ENCODE measurements at regions not wholly inside any gene's neighbourhood (a gene's known extent, or its start where the extent isn't known, plus 50 kb on each side); places are given as distances from the start of the nearest gene placed in this dataset.
"Not testable (repeated sequence)": the region's sequence is repeated elsewhere in the genome, so short reads cannot be mapped to it uniquely, and the experiment has no call there.

DNA sequence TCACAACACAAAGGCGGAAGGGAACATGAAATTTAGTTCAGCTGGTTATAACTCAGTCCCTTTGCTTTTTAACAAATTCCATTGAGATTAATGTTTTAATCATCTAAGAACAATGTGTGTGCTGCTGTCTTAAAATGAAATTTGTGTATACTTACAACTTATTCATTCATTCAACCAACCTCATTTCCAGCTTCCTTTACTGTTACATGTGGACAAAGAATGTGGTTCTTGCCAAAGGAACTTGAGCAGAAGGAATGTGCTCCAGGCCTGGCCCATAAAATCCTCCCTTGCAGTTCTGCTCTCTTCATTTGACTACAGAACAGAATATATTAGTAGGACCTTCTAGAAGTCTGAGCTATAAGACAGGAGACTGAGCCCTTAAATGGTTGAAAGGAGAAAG lies 176.8 kb upstream of the GLRA2 start:
- no peak for DNase-seq (ENCODE audit: low read depth in 3 of 3, low spot score in 1 of 3)

DNA sequence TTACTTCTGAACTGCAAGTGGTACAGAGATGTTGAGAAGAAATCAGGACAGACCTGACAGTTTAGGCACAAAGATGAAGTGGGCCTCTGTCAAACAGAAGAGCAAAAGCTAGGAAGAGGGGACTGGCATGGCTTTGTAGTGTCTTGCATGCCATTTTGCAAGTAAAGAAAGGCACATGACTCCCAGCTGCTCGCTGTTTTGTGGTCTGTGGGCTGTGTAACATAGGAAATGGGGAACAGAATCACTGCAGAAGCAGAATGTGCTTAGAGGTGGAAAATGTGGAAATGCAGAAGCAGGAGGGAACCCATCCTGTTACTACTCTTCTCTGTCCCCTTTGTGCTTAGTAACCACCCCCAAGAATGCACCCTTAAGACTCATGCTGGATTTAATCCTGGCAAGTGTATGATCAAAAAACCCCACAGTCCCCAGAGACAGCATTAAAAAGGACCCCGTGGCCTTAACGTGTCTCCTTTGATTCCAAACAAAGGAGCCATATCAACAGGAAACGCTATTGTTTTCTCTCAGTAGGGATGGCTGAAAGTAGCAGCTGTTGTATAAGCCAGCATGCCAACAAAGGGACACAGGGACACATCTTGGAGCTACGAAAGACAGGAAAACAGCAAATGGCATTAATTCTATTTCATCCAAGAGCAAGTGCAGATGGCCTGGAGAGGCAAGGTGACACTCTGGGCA lies 177.6 kb upstream of the GLRA2 start:
- no peak for DNase-seq (ENCODE audit: low read depth in 3 of 3, low spot score in 1 of 3)

DNA sequence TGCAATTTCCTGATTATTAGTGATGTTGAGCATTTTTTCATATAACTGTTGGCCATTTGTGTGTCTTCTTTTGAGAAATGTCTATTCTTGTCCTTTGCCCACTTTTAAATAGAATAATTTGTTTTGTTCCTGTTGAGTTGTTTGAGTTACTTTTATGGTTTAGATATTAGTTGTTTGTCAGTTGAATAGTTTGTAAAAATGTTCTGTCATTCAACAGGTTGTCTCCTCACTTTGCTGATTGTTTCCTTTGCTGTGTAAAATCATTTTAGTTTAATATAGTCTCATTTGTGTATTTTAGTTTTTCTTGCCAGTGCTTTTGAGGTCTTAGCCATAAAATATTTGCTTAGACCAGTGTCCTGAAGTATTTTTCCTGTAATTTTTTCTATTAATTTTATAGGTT lies 181.8 kb upstream of the GLRA2 start:
- no peak for DNase-seq (ENCODE audit: low read depth in 3 of 3, low spot score in 1 of 3)

DNA sequence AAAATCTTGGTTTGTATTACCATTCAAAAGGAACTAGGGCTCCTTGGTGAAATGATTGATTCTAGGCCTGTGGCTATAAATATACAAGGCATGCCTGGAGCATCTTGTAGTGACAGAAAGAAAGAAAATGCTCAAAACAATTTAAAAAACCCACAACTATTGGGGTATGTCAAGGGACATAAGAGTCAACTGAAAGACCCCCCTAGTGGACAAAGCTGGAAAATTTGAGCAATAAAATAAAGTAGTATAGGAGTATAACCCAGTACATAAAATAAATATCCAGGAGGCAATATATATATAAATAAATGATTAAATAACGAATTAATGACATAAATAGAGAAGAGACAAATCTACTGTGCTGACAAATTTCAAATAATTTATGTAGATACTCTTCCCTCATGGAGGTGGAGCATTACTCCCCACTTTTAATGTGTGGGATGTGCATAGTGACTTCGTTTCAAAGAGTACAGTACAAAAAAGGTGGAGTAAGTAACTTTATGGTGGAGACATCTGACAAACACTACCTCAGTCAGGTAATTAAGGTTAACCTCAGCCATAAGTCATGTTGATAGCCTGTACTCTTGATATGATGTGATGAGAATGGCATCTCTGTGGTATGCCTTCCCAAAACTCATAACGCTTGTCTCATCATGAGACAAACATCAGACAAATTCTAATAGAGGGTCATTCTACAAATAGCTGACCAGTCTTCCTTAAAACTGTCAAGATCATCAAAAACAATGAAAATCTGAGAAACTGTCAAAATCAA lies 185.0 kb upstream of the GLRA2 start:
- DNase-seq (ENCODE audit: low read depth in 3 of 3, low spot score in 1 of 3), result no peak

DNA sequence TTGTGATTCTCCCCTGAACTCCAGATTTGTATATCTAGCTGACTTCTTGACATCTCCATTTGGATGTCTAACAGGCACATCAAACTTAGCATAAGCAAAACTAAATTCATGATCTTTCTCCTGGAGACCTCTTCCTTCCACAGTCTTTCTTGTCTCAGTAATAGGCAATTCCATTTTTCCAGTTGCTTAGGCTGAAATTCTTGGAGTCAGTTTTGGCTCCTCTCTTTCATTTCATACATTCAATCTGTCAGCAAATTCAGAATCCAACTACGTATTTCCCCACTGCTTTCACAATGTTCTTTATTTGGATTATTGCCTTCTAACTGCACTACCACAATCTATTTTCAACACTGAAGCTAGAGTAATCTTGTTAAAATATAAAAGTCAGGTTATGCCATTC lies 219.9 kb upstream of the GLRA2 start:
- no peak for DNase-seq (ENCODE audit: low read depth in 3 of 3, low spot score in 1 of 3)

DNA sequence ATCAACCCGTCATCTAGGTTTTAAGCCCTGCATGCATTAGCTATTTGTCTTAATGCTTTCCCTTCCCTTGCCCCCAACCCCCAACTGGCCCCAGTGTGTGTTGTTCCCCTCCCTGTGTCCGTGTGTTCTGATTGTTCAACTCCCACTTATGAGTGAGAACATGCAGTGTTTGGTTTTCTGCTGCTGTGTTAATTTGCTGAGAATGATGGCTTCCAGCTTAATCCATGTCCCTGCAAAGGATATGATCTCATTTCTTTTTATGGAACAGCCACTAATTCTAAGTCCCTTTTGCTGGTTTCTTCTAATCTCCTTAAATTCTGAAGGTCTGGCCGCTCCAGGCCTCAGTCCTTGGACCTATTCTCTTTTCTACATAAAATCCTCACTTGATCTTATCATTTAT lies 220.4 kb upstream of the GLRA2 start:
- DNase-seq (ENCODE audit: low read depth in 3 of 3, low spot score in 1 of 3), result not testable (repeated sequence)

DNA sequence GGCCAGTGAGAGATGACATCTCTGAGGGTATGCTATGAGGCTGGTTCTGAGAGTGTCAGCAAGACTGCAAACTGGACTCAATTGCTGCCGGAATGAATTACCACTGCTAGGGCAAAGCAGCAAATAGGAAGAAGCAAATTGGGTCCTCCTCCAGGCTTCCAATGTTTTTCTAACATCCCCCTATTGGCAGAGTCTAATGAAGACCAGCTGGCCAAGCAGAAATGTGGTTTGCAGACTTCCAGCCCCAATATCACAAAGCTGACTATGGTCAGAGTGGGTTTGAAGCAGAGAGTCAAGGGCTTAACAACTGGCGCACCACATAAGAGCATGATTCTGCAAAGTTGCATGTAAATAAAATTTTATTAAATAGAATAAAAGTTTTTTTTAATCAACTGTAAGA lies 225.4 kb upstream of the GLRA2 start:
- no peak for DNase-seq (ENCODE audit: low read depth in 3 of 3, low spot score in 1 of 3)

DNA sequence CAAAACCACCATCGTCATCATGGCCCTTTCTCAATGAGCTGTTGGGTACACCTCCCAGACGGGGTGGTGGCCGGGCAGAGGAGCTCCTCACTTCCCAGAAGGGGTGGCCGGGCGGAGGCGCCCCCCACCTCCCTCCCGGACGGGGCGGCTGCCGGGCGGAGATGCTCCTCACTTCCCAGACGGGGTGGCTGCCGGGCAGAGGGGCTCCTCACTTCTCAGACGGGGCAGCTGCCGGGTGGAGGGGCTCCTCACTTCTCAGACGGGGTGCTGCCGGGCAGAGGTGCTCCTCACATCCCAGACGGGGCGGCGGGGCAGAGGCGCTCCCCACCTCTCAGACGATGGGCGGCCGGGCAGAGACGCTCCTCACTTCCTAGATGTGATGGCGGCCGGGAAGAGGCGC lies 226.8 kb upstream of the GLRA2 start:
- not testable (repeated sequence) for DNase-seq (ENCODE audit: low read depth in 3 of 3, low spot score in 1 of 3)

DNA sequence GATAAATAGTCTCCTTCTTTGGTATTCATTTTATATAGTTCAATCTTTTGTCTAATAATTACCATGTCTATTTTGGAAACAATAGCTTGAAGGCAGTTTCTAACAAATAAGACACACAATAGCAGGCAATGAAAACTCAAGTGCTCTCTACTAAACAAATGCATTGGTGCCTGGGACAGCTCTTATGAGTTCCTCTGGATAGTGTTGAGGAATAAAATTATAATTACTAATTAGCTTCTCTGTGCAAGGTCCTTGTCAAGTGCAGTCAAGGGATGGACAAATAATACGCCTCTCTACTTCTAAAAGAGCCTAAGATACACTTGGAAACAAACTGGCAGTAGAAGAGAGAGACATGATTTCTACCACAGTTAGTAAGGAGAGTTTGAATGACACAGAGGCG lies 229.0 kb upstream of the GLRA2 start:
- no peak for DNase-seq (ENCODE audit: low read depth in 3 of 3, low spot score in 1 of 3)

DNA sequence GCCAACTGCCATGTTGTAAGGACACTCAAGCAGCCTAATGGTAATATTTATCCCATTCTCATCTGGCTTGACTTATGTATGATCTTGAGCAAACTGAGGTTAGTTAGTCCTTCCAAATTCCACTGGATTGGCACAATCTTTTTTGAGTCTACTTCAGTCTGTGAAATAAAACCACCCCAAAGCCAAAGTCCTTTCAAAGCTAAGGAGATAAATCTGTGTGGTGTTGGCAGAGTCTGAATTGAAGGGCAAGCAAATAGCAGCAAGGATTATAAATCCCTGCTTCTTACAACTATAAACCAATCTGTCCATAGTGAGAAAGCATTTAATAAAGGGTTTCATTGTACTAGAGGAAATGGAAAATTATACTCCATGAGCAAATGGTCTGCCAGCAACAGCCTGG lies 233.9 kb upstream of the GLRA2 start:
- no peak for DNase-seq (ENCODE audit: low read depth in 3 of 3, low spot score in 1 of 3)

DNA sequence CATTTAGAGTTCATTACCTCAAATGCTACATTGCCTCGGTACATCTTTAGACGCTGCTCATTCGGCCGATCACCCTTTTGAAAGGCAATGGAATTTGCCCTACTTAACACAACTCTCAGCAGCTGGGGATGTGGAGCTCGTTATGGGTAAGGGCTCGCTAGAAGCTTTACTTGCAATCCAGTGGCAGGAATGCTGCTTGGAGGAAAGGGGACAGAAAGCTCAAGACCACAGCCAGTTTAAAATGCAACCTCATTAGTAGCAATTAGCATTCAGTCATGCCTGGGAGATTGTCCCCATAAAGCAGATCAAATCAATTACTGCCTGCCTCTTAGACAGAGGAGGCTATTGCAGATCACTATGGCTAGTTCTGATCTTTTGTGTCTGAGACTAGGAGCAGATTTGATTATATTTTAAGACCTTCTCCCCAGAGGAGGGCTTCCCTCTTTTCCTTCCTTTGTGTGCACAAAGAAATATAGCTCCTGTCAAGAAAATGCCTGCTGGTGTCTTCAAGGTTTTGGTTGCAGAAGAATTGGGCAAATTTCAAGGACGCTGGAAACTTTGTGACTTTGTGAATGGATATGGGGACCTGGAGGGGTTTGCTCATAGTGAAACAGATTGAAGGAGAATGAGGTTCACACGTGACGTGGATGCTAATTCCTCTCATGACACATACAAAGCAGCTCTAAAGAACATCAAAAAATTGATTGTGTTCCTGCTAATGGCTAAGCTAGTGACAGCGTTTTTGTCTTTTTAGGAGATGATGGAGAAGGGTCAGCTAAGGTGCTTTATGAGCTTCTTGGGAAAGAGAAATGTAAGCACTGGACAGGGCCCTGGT lies 237.5 kb upstream of the GLRA2 start:
- no peak for DNase-seq (ENCODE audit: low read depth in 3 of 3, low spot score in 1 of 3)

DNA sequence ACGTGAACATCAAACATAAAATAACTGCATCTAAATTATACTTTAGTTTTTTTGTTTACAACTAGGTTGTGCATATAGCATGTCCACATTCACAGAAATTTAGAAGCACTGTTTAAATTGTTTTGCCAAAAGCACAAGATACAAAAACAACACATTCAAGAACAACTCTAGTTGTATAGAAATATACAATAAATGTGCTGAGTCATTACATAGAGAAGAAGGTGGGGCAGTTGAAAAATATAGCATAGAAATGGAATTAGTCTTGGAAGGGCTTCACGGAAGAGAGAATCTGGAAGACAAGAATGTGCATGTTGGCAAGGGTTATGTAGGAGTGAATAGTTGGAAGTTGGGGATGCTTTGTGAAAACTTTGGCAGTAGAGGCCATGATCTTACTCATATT lies 239.0 kb upstream of the GLRA2 start:
- no peak for DNase-seq (ENCODE audit: low read depth in 3 of 3, low spot score in 1 of 3)

DNA sequence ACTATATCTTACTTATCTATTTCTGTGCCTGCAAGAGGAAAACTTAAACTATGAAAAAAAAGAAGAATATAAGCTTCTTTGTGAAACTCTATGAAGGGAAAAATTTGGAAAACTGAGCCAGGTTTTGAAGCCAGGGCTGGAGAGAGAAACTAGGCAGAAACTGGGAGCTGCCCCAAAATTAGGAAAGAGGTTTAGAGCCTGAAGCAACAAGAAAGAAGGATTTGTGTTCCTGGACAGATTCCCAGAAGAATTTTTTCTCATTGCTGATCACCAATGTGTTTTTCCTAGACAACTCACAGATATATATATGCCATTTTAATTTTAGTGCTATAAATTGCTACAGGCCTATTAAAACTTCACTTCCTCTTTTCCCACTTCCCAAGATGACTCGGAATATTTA lies 245.0 kb upstream of the GEMIN8 start:
- DNase-seq (ENCODE audit: low read depth in 3 of 3, low spot score in 1 of 3), result no peak

DNA sequence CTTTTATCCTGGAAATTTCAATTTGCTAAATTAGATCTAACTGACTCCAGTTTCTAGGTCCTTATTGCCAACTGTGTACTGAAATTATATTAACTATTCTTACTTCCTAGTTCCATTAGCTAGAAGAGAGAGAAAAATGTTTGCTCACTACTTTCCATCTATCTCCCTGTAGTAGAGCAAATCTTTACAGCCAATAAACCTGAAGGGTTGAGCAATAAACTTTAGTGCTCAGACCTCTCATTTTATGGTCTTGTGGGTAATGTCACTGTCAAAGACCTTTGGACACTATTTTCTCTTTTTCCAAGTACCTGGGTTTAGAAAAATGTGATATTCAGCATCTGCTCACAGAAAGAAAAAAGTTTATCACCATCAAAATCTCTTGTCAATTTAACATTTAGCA lies 237.5 kb upstream of the GEMIN8 start:
- no peak for DNase-seq (ENCODE audit: low read depth in 3 of 3, low spot score in 1 of 3)

DNA sequence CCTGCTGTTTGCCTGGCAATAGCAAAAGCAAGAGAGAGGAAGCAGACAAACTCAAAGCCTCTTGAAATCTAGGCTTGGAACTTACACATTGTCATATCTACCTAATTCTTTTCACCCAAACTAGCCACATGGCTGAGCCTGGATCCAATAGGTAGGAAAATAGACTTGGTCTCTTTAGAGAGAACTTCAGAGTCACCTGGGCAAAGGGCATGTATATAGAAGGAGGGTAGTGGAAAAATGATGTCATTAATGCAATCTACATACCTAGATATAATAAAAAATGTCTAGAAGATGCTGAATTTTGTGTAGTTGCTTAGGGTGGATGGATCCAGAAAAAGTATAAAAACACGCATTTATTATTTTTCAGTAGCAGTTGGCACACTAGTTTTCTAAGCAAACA lies 237.0 kb upstream of the GEMIN8 start:
- no peak for DNase-seq (ENCODE audit: low read depth in 3 of 3, low spot score in 1 of 3)

DNA sequence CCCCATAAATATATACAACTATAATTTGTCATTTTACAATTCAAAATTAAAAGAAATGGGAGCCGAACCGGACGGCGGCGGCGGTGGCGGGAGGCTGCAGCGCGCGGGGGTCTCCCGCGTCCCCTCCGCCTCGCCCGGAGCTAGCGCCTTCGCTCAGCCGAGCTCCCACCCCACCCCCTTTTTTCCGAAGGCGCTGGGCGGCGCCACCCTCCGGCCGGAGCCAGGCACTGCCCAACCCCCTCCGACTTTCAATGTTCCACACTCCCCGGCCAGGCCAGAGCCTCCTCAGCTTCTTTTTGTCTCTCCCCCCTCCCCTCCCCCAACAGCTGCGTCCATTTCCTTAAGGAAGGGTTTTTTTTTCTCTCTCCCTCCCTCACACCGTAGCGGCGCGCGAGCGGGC lies 214.1 kb upstream of the GEMIN8 start:
- DNase-seq (ENCODE audit: low read depth in 3 of 3, low spot score in 1 of 3), result no peak

DNA sequence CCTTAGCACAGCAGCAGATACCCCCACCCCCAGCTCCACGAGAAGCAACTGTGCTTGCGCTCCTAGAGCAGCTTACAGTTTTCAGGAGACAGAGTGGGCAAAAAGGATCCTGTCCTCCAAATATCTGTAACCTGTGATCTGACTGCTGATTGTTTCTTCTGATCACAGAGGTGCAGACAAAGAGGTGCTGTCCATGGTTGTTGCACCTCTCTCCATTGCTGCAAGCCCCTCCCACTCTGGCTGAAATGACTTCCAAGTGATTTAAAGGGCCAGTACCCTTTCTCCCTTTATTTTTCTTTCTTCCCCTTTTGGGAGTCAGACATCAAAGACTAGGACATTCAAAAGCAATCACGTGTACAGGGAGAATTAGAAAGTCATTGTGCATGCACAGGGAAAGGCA lies 205.3 kb upstream of the GEMIN8 start:
- no peak for DNase-seq (ENCODE audit: low read depth in 3 of 3, low spot score in 1 of 3)

DNA sequence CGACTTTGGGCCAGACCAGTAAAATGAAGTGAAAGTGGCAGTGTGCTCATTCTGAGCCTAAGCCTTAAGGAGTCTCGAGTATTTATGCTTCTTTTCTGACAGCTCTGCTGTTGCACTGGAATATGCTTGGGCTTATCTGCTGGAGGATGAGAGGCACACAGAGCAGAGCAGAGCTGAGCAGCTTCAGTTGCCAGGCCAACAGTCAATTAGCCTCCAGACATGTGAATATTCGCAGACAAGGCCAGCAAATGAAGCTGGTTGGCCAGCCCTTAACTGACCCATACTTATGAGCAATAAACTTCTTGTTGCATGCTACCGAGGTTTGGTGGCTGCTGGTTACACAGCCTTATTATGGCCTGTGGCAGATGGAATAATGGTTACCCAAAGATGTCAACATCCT lies 203.0 kb upstream of the GEMIN8 start:
- no peak for DNase-seq (ENCODE audit: low read depth in 3 of 3, low spot score in 1 of 3)

DNA sequence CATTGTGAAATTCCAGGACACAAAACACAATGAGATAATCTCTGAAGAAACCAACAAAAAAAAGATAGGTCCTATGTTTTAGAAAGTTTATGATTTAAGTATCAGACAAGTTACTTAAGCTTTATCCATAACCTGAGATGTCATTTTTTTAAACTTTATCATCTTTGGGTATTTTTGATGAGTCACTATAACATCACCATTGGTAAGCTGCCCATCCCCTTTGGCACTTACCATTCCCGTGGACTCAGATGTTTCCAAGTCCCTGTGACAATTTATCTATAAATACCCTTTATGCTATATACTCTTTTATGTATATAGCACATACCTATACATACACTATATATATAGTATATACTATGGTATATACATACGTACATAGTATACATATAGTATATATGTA lies 198.9 kb upstream of the GEMIN8 start:
- DNase-seq (ENCODE audit: low read depth in 3 of 3, low spot score in 1 of 3), result no peak

DNA sequence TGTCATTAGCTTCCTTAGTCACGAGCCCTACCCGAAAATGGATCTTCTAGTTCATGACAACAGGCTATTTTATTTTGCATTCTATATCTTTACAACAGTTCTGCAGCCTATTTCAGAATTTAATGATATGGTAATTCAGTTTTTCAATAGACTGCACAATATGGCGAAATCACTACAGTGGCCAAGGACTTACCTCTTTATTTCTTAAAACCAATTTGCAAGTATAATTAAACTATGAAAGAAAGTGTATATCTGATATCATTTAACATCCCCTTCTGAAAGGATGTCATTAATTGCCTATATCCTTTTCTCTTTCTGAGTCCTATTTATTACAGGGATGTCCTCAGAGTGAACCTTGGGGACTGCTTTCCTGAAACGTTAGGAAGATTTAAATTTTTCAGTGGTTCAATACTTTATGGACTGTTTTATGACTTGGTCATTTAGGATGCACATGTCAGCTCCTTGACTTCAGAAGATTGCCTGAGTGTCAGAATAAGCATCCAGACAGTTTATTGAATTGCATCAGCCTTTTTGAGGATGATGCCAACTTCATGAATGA lies 190.8 kb upstream of the GEMIN8 start:
- no peak for DNase-seq (ENCODE audit: low read depth in 3 of 3, low spot score in 1 of 3)

DNA sequence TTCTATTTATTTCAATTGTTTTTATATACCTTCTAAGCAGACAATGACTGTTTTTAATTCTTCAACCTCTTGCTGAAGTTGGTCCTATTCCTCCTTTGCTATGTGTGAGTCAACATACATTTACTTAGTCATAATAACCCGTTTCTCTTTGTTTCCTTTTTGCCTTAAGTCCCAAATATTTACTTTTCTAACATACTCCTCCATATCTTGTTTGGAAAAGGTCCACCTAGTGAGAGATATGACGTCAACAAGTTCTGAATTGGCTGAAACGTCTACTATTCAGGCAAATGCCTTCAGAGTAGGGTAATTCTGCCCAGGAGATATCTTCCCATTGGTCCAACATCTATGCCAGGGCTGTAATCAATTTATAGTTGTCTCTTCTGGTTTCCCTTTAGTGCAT lies 179.3 kb upstream of the GEMIN8 start:
- DNase-seq (ENCODE audit: low read depth in 3 of 3, low spot score in 1 of 3), result no peak

DNA sequence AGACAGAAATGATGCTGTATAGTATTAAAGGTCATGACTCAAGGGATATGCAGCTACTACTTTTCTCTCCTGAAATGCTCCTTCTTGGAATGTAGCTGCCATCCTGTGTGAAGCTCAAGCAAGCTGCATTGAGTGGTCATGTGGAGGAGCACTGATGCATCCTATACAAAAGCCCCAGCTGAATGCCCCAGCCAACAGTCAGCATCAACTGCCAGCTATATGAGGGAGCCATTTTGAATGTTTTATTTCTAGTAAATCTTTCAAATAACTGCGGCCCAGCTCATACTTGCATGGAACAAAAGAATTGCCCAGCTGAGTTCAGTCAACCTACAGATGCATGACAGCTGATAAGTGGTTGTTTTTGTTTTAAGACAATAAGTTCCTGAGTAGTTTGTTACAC lies 165.0 kb upstream of the GEMIN8 start:
- no peak for DNase-seq (ENCODE audit: low read depth in 3 of 3, low spot score in 1 of 3)

Measured in stimulated activated CD4-positive, alpha-beta T cell treated with anti-CD3 and anti-CD28 coated beads, TNF-alpha, amount 100 ng/mL, for 1 hour (primary cell).